Right lobe of liver (tissue), 4 donors: ENCODE measurements at regions not wholly inside any gene's neighbourhood (a gene's known extent, or its start where the extent isn't known, plus 50 kb on each side); places are given as distances from the start of the nearest gene placed in this dataset.

ENCODE experiments used
- POLR2A ChIP-seq: fragments of 450-650 bp; IDR thresholded peaks from one replicate; pipeline ENCODE4 v1.6.1; 2017; ENCODE audit warnings: antibody characterized with exemption, mild to moderate bottlenecking
- TF ChIP-seq, protein P1 (sequence below), 4 donors: fragments of 200-600 bp in 3 of 4; fragments of 450-650 bp in 1 of 4; IDR thresholded peaks; one replicate each; pipeline versions ENCODE4 v1.5.1 to v1.8.0; 2016 to 2022; ENCODE audit warnings: antibody characterized with exemption in 4 of 4, mild to moderate bottlenecking in 2 of 4
- donor health status: DM: no; HTN: no; CAD: no.
- donor health status: DM: no; HTN: no; CAD: no.
- donor health status: DM: no; HTN: yes; CAD: no.

DNA sequence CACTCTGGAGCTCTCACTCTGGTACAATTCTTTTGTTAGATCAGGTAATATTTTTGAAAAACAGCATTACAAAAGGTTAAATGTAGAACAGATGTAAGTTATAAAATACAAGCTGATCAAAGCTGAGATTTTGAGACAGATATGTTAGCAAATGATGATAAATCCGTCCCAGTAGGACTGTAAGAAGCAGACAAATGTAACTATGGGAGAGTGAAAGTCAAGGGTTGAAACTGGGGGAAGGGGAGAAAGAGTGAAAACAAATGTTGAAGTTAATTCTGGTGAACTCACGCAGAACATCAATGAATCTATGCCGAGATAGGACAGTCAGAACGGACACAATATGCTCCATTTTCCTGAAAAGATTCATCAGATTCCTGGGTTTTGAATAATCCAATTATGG lies 298.9 kb upstream of the IRX5 start:
- TF ChIP-seq, protein P1, sequence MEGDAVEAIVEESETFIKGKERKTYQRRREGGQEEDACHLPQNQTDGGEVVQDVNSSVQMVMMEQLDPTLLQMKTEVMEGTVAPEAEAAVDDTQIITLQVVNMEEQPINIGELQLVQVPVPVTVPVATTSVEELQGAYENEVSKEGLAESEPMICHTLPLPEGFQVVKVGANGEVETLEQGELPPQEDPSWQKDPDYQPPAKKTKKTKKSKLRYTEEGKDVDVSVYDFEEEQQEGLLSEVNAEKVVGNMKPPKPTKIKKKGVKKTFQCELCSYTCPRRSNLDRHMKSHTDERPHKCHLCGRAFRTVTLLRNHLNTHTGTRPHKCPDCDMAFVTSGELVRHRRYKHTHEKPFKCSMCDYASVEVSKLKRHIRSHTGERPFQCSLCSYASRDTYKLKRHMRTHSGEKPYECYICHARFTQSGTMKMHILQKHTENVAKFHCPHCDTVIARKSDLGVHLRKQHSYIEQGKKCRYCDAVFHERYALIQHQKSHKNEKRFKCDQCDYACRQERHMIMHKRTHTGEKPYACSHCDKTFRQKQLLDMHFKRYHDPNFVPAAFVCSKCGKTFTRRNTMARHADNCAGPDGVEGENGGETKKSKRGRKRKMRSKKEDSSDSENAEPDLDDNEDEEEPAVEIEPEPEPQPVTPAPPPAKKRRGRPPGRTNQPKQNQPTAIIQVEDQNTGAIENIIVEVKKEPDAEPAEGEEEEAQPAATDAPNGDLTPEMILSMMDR (IDR thresholded peaks at IDR 0.05) = no peak
- no peak for TF ChIP-seq POLR2A
